Lower leg skin (tissue), 4 donors: ENCODE measurements at regions not wholly inside any gene's neighbourhood (a gene's known extent, or its start where the extent isn't known, plus 50 kb on each side); places are given as distances from the start of the nearest gene placed in this dataset.

Experiments
- DNase-seq, 2 donors: peaks; one replicate each; pipeline ENCODE4 v3.0.0-alpha.2; 2019; ENCODE audit warnings: low spot score in 2 of 2
- H3K4me3 ChIP-seq: fragments of 200-600 bp; sonication (generic); 2 replicates; pipeline ENCODE4 v1.5.1; 2017; ENCODE audit warnings: mild to moderate bottlenecking, low read depth; ENCODE audit not compliant: poor library complexity, severe bottlenecking
- CTCF ChIP-seq, 3 donors: fragments of 450-650 bp; IDR thresholded peaks; one replicate each; pipeline ENCODE4 v1.5.1; 2016; ENCODE audit warnings: antibody characterized with exemption in 3 of 3, mild to moderate bottlenecking in 3 of 3, moderate library complexity in 2 of 3
- POLR2A ChIP-seq, 2 donors: fragments of 450-650 bp; IDR thresholded peaks; one replicate each; pipeline ENCODE4 v1.6.1; 2016 to 2017; ENCODE audit warnings: antibody characterized with exemption in 2 of 2, mild to moderate bottlenecking in 1 of 2, moderate library complexity in 1 of 2
- WGBS, 2 donors: methylation state at CpG; one replicate each; pipeline ENCODE4 v1.1.5; 2018; 5-methylcytosine and 5-hydroxymethylcytosine counted together
- intact Hi-C: fragments of 100-400 bp; cut with DNase I; formaldehyde crosslinking; loops from one replicate; pipeline ENCODE4 v1.15.0; 2023; ENCODE audit warnings: low total_unique reads

GRCh38 chr16:55249361-55249760, 74.6 kb upstream of the IRX6 start:
- no peak overlapping the region for H3K4me3 ChIP-seq
- TF ChIP-seq CTCF (IDR thresholded peaks at IDR 0.05) (no peak), POLR2A (IDR thresholded peaks at IDR 0.05) (no peak)
- WGBS, 2 donors, result 82 to 91% methylated on average over 2 of the region's 2 CpGs
- intact Hi-C loops, result no loop called here
- DNase-seq, result no peak

GRCh38 chr16:55249936-55250335, 74.1 kb upstream of the IRX6 start:
- 75 to 83% methylated on average over 1 of the region's 1 CpG for WGBS, 2 donors
- DNase-seq, result no peak
- TF ChIP-seq CTCF (IDR thresholded peaks at IDR 0.05) (no peak), POLR2A (IDR thresholded peaks at IDR 0.05) (no peak)
- intact Hi-C loops, result no loop called here
- no peak overlapping the region for H3K4me3 ChIP-seq

DNA sequence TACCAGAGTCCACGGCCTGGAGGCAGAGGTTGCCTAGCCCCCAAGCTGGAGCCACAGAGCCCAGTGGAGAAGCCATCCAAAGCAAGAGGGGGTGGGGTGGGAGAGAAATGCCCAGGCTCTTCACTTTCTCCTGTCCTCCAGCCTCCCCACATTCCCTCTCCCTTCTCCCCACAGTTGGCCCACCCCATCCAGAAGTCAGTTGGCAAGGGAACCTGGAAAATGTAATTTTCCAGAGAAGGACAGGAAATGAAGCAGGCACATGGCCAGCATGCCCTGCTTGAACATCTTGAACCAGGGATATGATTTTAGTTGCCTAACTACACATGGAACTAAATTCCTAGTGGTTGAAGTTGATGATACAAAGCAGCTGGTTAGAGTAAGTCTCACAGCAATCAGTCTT, 73.3 kb upstream of the IRX6 start:
- H3K4me3 ChIP-seq, result no peak overlapping the region
- intact Hi-C loops, result no loop called here
- peak in 1 of 2 donors; percentile 83 for DNase-seq
- WGBS, 2 donors, result 71 to 86% methylated on average over 1 of the region's 1 CpG
- TF ChIP-seq POLR2A (IDR thresholded peaks at IDR 0.05) (no peak), CTCF (IDR thresholded peaks at IDR 0.05) (no peak)

GRCh38 chr16:55251151-55251550, 72.9 kb upstream of the IRX6 start:
- DNase-seq, result no peak
- TF ChIP-seq POLR2A (IDR thresholded peaks at IDR 0.05) (no peak), CTCF (IDR thresholded peaks at IDR 0.05) (no peak)
- intact Hi-C loops, result no loop called here
- 79 to 83% methylated on average over 2 of the region's 2 CpGs for WGBS, 2 donors
- no peak overlapping the region for H3K4me3 ChIP-seq

- H3K4me3 ChIP-seq, result no peak overlapping the region
- no peak for DNase-seq
- intact Hi-C loops, result no loop called here
- WGBS, 2 donors, result 86 to 93% methylated on average over 1 of the region's 1 CpG
- no peak for TF ChIP-seq POLR2A (IDR thresholded peaks at IDR 0.05)
- no peak for TF ChIP-seq CTCF (IDR thresholded peaks at IDR 0.05)
These were observed 71.4 kb upstream of the IRX6 start for GRCh38 chr16:55252577-55252976.

DNA sequence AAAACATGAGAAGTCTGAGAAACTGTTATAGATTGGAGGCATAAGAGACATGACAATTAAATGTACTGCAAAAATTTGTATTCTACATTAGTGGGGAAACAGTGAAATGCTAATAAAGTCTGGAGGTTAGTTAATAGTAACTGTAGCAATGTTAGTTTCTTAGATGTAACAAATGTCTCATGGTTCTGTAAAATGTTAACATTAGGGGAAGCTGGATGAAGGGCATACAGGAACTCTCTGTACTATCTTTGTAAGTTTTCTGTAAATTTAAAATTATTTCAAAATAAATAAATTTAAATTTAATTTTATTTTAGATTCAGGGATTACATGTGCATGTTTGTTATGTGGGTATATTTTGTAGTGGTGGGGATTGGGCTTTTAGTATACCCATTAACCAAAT, 70.0 kb upstream of the IRX6 start:
- TF ChIP-seq POLR2A (IDR thresholded peaks at IDR 0.05) (no peak), CTCF (IDR thresholded peaks at IDR 0.05) (no peak)

More for the DNA sequence above, 70.0 kb upstream of the IRX6 start:
- intact Hi-C loops, result no loop called here
- no peak for DNase-seq
- no peak overlapping the region for H3K4me3 ChIP-seq
